Adrenal gland (tissue), 5 donors: ENCODE measurements at regions not wholly inside any gene's neighbourhood (a gene's known extent, or its start where the extent isn't known, plus 50 kb on each side); places are given as distances from the start of the nearest gene placed in this dataset.

Experiments
- POLR2A ChIP-seq, 2 donors: fragments of 450-650 bp; IDR thresholded peaks; one replicate each; pipeline ENCODE4 v1.6.1; 2017; ENCODE audit warnings: antibody characterized with exemption in 2 of 2, mild to moderate bottlenecking in 2 of 2, moderate library complexity in 1 of 2
- TF ChIP-seq, protein P1 (sequence below), 6 experiments: fragments of 450-650 bp in 4 of 6; fragments of 200-600 bp in 2 of 6; sonication (generic) in 1 of 6; IDR thresholded peaks; 1 replicate in 5 of 6; 2 replicates in 1 of 6; pipeline versions ENCODE4 v1.5.1 to v1.8.0; 2016 to 2021; ENCODE audit warnings: antibody characterized with exemption in 6 of 6, mild to moderate bottlenecking in 2 of 6, moderate library complexity in 1 of 6
- donor health status: DM: no; HTN: no; CAD: no.

DNA sequence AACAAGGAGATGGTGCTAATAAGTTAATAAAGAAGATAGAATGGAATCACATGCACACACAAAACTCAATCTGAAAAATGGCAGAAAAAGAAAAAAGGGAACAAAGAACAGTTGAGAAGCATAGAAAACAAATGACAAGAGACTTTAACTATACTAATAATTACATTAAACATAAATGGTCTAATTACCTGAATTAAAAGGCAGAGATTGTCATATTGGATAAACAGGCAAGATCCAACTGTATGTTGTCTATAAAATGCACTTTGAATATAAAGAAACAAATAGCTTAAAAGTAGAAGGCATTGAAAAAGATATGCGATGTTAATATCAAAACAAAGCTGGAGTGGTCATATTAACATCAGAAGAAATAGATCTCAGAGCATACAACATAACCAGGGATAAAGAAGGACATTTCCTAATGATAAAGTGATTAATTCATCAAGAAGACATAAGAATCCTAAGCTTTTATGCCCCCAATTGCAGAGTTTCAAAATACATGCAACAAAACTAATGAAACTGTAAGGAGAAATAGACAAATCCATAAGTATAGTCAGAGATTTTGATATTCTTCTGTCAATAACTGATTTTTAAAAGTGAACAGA lies 293.5 kb downstream of the PTPRU start:
- TF ChIP-seq, protein P1, sequence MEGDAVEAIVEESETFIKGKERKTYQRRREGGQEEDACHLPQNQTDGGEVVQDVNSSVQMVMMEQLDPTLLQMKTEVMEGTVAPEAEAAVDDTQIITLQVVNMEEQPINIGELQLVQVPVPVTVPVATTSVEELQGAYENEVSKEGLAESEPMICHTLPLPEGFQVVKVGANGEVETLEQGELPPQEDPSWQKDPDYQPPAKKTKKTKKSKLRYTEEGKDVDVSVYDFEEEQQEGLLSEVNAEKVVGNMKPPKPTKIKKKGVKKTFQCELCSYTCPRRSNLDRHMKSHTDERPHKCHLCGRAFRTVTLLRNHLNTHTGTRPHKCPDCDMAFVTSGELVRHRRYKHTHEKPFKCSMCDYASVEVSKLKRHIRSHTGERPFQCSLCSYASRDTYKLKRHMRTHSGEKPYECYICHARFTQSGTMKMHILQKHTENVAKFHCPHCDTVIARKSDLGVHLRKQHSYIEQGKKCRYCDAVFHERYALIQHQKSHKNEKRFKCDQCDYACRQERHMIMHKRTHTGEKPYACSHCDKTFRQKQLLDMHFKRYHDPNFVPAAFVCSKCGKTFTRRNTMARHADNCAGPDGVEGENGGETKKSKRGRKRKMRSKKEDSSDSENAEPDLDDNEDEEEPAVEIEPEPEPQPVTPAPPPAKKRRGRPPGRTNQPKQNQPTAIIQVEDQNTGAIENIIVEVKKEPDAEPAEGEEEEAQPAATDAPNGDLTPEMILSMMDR (IDR thresholded peaks at IDR 0.05): no peak
- TF ChIP-seq POLR2A (IDR thresholded peaks at IDR 0.05): no peak
